KBM-7 (cell line): ENCODE measurements at regions not wholly inside any gene's neighbourhood (a gene's known extent, or its start where the extent isn't known, plus 50 kb on each side); places are given as distances from the start of the nearest gene placed in this dataset.
"Not testable (repeated sequence)": the region's sequence is repeated elsewhere in the genome, so short reads cannot be mapped to it uniquely, and the experiment has no call there.

ENCODE experiments used
- DNase-seq: peaks from one replicate; pipeline ENCODE4 v3.0.0-alpha.2; 2015
- in situ Hi-C: fragments of 300-500 bp; cut with MboI; formaldehyde crosslinking; loops from 2 replicates; pipeline ENCODE4 v1.14.3; 2020; ENCODE audit warnings: low sequenced_read_pairs, low pct_unique_long_range_greater_than_20kb, mixed read lengths

DNA sequence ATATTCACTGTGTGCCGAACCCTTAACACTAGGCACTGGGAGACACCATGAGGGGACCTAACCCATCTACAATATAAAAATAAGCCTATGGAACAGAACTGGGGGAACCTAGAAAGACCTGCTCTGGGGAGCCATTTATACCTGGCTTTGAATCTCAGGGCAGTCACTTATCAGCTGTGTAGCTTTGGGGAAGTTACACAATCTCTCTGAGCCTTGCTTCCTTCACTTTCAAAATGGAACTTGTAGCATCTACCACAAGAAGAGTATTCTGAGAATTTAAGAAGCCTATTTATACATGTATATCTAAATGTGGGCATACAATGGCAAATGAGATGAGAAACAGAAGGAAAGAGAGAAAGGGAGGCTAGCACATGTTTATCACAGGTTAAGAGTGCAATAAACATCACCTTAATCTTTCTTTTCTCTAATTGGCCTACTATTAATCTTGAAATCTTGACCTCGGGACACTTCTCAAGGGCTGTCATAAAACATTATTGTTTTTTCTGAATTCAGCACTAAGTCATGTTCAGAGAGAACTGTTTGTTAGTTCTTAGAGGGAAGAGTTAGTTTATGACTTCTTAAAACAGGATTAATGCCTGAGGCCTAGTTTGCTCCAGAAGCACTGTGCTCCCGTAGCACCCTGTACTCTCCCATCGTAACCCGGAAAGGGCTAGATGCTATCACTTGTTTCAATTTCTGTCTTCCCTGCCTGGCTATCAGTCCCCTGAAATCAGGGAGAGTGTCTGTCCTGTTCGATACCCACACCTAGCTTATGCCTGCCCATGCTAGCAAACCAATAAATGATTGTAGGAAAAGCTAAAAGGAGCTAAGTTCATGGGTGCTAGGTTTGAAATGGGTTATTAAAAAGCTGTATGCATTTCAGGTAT is 606.4 kb upstream of the CLINT1 start:
- in situ Hi-C loops, result no loop called here
- DNase-seq, result no peak

DNA sequence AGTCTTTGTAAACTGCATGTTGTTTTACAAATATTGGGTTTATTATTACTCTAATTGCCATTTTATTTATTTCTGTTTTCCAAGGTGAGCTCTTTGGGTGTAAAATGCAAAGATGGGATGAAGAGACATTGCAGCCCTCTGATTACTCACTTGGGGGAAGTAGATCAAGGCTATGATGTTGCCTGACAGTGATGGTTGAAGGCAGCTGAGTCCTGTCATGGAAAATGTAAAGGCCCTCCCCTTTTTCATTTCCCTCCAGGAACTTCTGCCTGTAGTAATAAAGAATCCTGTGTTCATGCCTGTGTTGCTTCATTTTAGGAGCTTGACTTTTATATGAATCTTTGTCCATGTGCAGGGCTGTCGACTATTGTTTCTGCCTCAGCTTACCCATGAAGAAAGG is 605.4 kb upstream of the CLINT1 start:
- no peak for DNase-seq
- in situ Hi-C loops, result no loop called here

DNA sequence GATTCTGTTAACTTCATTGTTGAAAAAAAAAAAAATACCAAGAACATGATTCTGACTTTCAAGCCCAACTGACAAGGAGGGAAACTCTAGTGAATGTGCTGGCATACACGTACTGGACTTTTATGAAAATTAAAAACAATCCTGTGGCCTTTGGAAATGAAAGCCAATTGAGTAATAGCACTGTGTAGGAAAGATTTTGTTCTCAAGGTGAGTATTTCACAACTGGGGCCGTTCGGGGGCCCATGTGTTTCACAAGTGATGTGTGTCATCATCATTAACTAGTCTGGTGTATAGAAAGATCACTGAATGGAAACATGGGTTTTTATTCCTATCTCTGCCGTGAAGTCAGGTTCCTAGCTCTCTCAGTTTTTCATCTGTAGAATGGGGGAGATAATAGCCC is 605.0 kb upstream of the CLINT1 start:
- DNase-seq, result no peak
- in situ Hi-C loops, result no loop called here

DNA sequence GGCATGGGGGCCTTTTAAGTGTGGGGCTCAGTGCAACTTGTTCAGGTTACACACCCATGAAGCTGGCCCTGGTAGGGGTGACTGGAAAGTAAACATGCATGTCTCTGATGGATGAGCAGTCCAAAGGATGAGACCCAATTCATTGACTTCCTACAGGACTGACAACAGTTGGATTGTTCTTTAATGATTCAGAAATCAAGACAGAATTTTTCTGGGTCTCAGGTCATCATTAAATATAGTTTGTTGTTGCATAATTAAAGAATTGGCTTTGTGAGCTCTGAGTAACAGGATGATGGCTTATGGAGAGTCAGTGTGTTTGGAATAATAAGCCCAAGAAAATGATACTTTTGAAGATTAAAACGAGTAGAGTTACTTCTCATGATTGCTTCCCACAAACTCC is 604.2 kb upstream of the CLINT1 start:
- in situ Hi-C loops, result no loop called here

DNA sequence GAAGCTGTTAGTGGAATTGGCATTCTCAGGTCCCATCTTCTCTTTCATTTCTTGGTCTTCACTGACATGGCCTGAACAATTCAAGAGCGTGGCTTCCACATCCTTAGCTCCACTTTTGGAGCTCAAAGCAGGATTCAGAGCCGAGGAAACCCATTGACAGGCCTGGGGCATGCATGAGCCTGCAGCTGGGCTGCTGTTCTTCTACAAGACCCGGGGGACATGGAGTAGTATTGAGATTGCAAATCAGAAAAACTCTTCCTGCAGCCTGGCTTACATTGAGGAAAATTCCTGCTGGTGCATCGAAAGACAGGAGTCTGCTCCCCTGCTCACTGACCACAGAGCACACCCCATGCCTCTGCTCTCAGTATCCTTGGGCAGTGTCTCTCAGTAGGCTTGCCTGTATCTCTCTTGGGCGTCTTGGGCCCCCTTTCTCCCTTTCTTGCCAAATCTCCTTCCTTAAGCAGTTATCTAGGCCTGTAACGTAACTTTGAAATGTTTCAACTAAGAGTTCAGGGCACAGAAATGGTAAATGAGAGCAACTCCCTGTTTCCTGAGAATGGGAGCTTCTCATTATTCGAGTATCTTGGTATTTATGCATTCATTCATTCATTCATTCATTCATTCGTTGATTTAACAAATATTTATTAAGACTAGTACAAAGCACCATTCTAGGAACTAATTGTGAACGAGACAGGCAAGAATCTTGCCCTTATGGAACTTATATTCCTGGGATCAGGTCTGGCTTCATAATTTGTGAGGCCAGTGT is 603.6 kb upstream of the CLINT1 start:
- no peak for DNase-seq
- in situ Hi-C loops, result no loop called here

More for the DNA sequence above, 604.2 kb upstream of the CLINT1 start:
- DNase-seq, result no peak

DNA sequence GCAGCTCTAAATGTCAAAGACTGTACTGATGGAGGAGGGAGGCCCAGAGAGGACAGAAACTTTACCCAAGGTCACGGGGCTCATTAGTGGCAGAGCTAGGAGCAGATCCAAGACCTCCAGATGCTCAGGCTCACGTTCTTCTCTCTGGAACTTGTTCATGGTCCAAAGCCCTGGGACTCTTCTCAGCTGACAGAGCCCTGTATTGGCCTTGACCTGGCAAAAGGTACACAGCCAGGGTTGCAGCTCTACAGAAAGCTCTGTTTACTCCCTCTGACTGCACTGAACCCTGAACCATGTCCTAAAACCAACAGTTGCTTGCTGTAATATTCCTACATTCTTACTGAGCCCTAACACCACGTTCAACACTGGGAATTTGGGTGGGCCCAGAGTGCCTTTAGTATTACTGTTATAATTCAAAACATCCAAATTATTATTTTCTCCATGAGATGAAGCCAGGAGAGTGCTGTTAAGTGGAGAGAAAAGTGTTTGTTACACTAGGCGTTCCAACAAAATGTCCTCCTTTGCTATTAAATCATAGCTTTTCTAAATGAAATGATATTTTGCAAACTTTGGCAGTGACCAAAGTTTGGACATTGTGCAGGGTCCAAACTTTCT is 602.4 kb upstream of the CLINT1 start:
- no peak for DNase-seq
- in situ Hi-C loops, result no loop called here

DNA sequence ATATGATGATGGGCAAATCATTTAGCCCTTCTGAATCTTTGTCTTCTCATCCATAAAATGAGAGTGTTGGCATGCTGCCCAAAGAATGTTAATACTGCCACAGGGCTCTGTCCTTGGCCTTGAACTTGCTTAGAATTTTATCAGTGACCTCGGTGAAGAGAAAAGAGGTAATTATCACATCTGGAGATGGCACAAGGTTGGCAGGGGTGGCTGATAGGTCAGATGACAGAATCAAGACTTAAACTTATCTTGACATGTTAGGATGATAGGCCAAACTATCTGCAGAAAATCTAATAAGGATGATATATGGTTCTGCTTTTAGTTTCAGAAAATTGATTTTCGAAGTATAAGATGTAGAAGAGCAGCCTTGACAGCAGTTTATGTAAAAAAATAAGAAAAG is 599.1 kb upstream of the CLINT1 start:
- in situ Hi-C loops, result no loop called here

DNA sequence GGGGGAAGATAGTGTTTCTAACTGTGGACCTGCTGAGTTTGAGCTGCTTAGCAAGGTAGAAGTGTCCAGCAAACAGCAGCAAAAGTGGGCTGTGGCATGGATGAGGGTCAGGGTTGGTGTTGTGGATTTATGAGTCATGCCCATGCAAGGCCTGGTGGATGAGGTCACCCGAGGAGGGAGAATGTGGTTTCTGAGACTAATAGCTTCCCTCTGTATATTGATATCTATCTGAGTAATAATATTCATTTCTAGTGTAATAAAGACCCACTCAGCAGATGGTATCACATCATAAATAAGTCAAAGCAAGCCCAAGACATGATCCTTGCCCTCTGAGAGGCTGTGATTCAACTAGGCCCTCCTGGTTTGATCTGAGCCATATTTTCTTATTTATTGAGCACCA is 597.8 kb upstream of the CLINT1 start:
- DNase-seq, result no peak
- in situ Hi-C loops, result no loop called here

More for the DNA sequence above, 599.1 kb upstream of the CLINT1 start:
- DNase-seq, result no peak

DNA sequence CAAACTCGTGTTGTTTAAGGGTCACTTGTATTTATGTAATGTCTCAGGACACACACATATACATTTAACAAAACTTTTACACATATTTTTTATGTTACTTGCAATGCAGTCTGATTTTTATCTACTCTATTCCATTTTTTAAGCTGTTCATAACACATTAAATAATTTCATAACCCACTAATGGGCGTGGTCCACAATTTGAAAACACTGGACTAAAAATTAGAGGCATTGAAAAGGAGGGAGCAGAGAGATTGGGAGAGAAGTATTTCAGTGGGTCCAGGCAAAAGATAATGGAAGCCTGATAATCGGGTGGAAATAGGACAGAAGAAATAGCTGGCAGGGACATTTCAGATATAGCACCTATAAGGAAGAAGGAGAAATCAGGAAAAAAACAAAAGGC is 597.3 kb upstream of the CLINT1 start:
- in situ Hi-C loops, result no loop called here
- no peak for DNase-seq

DNA sequence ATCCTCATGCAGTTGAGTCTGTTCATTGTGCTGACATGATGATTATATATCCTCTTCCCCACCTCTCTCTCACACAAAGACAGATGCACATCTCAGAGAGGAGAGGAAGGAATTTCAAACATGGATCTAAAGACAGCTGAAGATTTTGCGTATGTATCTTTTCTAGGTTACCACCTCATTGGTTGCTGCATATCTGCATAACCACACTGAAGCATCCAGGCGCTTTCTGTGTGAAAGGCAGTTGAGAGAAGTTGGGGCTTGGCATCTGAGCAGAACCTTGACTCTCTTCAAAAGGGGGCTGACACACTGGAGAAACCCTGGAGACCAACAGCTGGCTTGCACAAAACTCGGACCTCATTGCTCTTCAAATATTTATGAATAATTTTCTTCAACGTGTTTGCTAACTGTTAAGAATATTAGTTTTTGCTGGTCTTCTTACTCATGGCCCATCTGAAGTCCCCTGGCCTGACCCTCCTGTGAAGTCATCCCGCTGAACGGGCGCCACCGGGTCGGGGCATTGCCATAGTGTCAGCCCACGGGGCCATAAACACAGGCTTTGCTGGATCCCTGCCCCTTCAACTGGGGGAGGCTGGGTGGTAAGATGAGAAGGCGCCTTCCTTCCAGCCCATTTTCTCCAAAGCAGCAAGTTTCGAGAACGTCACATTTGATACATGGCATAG is 593.2 kb upstream of the CLINT1 start:
- DNase-seq, result no peak

DNA sequence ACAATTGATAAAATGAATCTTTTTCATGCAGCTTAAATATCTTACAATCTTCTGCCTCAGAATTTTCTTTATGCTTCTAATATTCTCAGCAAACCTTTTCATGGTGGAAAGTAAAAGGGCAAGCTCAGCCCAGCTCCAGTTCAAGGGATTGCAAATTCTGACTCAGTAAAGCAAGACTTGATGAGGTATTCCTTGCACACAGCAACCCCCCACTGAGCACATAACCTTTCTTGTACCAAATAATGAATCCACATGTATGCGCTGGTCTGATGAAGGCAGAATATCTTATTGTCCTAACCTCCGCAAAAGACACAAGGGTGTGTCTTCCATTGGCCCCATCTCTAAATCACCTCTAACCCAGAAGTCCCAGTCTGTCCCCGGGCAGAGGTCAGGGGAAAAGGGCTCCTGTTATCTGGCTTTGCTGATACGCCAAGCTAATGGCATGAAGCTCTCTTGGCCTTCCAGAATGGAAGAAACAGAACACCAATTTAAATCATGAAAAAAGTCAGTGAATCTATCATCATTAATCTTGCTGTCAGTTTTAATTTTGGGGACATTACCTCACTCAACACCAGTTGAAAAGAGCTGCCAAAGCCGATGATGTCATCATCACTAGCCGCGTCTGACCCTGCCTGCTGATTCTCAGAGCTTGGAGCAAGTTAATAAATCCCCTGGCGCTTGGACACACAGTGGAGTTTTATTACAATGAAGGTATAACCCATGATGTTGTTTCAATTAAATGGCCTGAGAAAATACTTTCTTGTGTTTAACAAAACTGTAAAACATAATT is 592.5 kb upstream of the CLINT1 start:
- no peak for DNase-seq
- in situ Hi-C loops, result no loop called here

More for the DNA sequence above, 593.2 kb upstream of the CLINT1 start:
- in situ Hi-C loops, result no loop called here

DNA sequence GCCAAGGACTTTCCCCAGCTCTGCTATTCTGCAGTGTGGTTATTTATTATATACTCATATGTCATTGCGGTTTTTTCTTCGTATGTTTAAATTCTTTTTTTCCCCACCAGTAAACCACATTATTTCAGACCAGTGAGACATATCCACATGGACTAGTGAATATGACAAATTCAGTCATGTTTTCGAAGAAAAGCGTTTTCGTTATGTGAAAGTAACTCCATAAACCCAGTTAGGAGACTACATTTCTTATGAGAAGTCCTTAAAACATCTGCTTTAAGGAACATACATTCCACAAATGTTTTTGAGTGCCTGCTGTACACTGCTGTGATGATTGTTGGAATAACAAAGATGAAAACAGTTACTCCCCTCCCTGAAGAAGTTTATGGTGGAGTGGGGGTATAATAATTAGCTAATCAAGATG is 591.8 kb upstream of the CLINT1 start:
- in situ Hi-C loops, result no loop called here
- no peak for DNase-seq

DNA sequence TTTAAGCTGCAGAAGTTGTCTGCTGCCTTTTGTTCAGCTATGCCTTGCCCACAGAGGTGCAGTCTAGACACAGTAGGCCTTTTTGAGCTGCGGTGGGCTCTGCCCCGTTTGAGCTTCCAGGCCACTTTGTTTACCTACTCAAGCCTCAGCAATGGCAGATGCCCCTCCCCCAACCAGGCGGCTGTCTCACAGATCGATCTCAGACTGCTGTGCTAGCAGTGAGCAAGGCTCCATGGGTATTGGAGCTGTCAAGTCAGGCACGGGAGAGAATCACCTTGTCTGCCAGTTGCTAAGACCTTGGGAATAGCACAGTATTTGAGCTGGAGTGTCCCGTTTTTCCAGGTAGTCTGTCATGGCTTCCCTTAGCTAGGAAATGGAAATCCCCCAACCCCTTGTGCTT is 587.8 kb upstream of the CLINT1 start:
- DNase-seq, in situ Hi-C loops: not testable (repeated sequence)

DNA sequence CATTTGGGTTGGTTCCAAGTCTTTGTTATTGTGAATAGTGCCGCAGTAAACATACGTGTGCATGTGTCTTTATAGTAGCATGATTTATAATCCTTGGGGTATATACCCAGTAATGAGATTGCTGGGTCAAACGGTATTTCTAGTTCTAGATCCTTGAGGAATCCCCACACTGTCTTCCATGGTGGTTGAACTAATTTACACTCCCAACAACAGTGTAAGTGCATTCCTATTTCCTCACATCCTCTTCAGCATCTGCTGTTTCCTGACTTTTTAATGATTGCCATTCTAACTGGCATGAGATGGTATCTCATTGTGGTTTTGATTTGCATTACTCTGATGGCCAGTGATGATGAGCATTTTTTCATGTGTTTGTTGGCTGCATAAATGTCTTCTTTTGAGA is 580.3 kb upstream of the CLINT1 start:
- DNase-seq, in situ Hi-C loops: not testable (repeated sequence)

DNA sequence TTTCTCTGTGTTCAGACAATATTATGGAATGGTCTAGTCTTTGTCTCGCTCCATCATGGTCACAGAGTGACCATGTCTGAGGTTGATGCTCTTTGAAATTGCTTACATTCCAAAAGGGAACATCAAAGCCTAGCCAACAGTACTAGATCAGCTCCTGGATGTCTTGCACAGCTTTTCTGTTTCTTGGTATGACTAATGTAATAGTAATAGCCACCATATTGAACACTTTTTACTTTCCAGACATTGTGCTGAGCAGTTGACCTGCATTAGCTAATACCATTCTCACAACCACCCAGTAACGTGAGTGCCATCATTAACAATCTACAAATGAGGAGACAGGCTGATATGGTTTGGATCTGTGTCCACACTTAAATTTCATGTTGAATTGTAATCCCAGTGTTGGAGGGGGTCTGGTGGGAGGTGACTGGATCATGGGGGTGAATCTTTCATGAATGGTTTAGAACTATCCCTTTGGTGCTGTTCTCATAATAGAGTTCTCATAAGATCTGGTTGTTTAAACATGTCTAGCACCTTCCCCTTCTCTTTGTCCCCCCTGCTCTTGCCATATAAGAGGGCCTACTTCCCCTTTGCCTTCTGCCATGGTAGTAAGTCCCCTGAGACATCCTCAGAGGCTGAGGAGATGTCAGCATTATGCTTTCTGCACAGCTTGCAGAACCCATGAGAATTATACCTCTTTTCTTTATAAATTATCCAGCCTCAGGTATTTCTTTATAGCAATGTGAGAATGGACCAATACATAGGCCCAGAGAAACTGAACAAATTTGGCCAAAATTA is 577.5 kb upstream of the CLINT1 start:
- in situ Hi-C loops, result no loop called here
- DNase-seq, result no peak

DNA sequence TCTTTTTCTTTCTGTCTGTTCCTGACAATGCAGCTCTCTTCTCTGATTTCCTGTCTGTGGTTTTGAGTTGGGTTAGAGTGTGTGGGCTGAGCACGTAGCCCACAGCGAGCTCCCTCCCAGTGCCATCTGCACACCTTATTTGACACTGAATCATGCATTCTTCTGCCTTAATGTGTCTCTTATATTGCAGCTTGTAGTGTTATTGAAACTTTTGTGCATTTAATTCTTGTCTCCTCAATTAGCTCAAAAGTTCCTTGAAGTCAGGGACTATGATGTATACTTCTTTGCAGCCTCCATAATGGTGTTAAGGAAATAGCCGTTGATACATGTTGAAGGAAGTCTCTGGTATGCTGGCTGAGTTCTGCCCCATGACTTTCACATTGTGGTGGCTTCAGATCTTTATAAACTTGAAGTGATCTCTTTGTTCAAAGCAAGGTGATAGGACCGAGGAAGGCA is 576.2 kb upstream of the CLINT1 start:
- in situ Hi-C loops, result no loop called here
- peak; percentile 61 for DNase-seq

DNA sequence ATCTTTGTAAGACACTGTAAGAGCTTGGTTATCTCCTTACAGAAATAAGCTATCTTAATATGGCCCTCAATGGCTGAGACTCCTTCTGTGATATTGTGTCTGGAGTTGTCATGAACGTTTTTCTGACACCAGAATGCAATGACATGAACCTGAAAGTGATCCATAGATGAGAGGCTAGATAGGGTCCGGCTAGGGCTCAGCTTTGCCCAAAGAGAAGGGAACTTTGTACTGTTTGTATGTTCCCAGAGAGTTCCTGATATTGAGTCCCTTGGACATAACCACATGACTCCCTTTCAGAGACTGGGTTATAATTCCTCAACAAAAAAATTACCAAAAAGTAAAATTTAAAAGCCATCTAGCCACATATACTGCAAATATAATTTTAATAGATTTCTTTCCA is 575.8 kb upstream of the CLINT1 start:
- in situ Hi-C loops, result no loop called here
- DNase-seq, result no peak

DNA sequence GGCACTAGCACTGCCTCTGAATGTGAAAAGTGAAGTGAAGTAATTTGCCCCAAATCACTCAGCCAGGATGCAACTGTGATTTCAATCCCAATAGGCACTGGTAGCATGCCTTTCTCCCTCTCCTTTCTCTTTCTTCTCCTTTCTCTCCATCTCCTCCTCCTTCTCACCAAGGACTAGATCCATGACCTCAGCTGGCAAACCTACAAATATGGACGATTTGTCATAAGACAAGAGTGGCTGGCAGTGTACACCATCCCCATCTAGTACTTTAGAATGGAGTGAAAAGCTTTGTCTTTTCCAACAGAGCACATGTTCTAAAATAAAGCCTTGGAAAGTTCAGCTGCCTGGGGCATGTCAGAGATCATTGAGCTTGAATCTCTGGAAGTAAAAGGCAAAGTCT is 574.7 kb upstream of the CLINT1 start:
- in situ Hi-C loops, result no loop called here
- DNase-seq, result no peak
